SK-N-SH treated with all-trans-retinoic acid at 6 μM for 48 hours (cell line): ENCODE measurements at regions not wholly inside any gene's neighbourhood (a gene's known extent, or its start where the extent isn't known, plus 50 kb on each side); places are given as distances from the start of the nearest gene placed in this dataset.
"Not testable (repeated sequence)": the region's sequence is repeated elsewhere in the genome, so short reads cannot be mapped to it uniquely, and the experiment has no call there.

Source experiments
- BACH2 ChIP-seq: fragments of 250-450 bp; sonication (Bioruptor Pico); IDR thresholded peaks from 2 replicates; pipeline ENCODE4 v1.9.0; 2021; ENCODE audit warnings: mild to moderate bottlenecking, borderline replicate concordance
- ISL1 ChIP-seq: fragments of 250-450 bp; sonication (Bioruptor Pico); IDR thresholded peaks from 2 replicates; pipeline ENCODE4 v2.1.2; 2022; ENCODE audit warnings: mild to moderate bottlenecking, moderate library complexity
- ZC3H10 ChIP-seq: fragments of 250-450 bp; sonication (Bioruptor Pico); IDR thresholded peaks from 2 replicates; pipeline ENCODE4 v1.5.1; 2021; ENCODE audit warnings: mild to moderate bottlenecking, moderate library complexity
- ZFP3 ChIP-seq: fragments of 250-450 bp; sonication (Bioruptor Pico); IDR thresholded peaks from 2 replicates; pipeline ENCODE4 v1.5.0; 2020; ENCODE audit warnings: mild to moderate bottlenecking, moderate library complexity
- ZFP30 ChIP-seq: fragments of 450-650 bp; formaldehyde crosslinking; IDR thresholded peaks from 2 replicates; pipeline ENCODE4 v1.5.0; 2022; ENCODE audit warnings: mild to moderate bottlenecking, moderate library complexity
- ZNF565 ChIP-seq: fragments of 450-650 bp; formaldehyde crosslinking; conservative IDR thresholded peaks from 2 replicates; pipeline ENCODE4 v1.5.0; 2020; ENCODE audit warnings: low read depth, mild to moderate bottlenecking, moderate library complexity
- ZNF70 ChIP-seq: fragments of 450-650 bp; formaldehyde crosslinking; IDR thresholded peaks from 2 replicates; pipeline ENCODE4 v1.5.0; 2020; ENCODE audit warnings: mild to moderate bottlenecking, moderate library complexity
- ZNF8 ChIP-seq: fragments of 450-650 bp; formaldehyde crosslinking; IDR thresholded peaks from 2 replicates; pipeline ENCODE4 v1.5.0; 2020; ENCODE audit warnings: mild to moderate bottlenecking, moderate library complexity
- TF ChIP-seq, protein P1 (sequence below): fragments of 250-450 bp; sonication (Bioruptor Pico); IDR thresholded peaks from 2 replicates; pipeline ENCODE4 v1.8.0; 2021; ENCODE audit warnings: low read depth, mild to moderate bottlenecking, moderate library complexity, borderline replicate concordance
- TF ChIP-seq, protein P2 (sequence below): fragments of 250-450 bp; sonication (Bioruptor Pico); IDR thresholded peaks from 2 replicates; pipeline ENCODE4 v1.8.0; 2020; ENCODE audit warnings: mild to moderate bottlenecking, moderate library complexity, borderline replicate concordance
- TF ChIP-seq, protein P3 (sequence below): fragments of 250-450 bp; sonication (Bioruptor Pico); IDR thresholded peaks from 2 replicates; pipeline ENCODE4 v1.5.0; 2020; ENCODE audit warnings: mild to moderate bottlenecking, moderate library complexity

DNA sequence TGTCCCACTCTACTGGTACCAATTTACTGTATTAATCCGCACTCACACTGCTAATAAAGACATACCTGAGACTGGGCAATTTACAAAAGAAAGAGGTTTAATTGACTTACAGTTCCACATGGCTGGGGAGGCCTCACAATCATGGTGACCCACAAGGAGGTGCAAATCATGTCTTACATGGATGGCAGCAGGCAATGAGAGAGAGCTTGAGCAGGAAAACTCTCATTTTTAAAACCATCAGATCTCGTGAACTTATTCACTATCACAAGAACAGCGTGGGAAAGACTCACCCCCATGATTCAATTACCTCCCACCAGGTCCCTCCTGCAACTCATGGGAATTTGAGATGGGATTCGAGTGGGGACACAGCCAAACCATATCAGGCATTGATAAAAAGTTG lies 298.5 kb downstream of the DUSP6 start:
- not testable (repeated sequence) for TF ChIP-seq BACH2 (CRISPR knock-in tag); ZFP3; ZFP30; ZNF8; ISL1 (CRISPR knock-in tag); ZNF565 (CRISPR knock-in tag); ZNF70 (CRISPR knock-in tag); ZC3H10 (CRISPR knock-in tag)
- TF ChIP-seq, protein P1, sequence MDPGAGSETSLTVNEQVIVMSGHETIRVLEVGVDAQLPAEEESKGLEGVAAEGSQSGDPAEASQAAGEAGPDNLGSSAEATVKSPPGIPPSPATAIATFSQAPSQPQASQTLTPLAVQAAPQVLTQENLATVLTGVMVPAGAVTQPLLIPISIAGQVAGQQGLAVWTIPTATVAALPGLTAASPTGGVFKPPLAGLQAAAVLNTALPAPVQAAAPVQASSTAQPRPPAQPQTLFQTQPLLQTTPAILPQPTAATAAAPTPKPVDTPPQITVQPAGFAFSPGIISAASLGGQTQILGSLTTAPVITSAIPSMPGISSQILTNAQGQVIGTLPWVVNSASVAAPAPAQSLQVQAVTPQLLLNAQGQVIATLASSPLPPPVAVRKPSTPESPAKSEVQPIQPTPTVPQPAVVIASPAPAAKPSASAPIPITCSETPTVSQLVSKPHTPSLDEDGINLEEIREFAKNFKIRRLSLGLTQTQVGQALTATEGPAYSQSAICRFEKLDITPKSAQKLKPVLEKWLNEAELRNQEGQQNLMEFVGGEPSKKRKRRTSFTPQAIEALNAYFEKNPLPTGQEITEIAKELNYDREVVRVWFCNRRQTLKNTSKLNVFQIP: not testable (repeated sequence)
- TF ChIP-seq, protein P2, sequence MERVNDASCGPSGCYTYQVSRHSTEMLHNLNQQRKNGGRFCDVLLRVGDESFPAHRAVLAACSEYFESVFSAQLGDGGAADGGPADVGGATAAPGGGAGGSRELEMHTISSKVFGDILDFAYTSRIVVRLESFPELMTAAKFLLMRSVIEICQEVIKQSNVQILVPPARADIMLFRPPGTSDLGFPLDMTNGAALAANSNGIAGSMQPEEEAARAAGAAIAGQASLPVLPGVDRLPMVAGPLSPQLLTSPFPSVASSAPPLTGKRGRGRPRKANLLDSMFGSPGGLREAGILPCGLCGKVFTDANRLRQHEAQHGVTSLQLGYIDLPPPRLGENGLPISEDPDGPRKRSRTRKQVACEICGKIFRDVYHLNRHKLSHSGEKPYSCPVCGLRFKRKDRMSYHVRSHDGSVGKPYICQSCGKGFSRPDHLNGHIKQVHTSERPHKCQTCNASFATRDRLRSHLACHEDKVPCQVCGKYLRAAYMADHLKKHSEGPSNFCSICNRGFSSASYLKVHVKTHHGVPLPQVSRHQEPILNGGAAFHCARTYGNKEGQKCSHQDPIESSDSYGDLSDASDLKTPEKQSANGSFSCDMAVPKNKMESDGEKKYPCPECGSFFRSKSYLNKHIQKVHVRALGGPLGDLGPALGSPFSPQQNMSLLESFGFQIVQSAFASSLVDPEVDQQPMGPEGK (CRISPR knock-in tag): not testable (repeated sequence)
- TF ChIP-seq, protein P3, sequence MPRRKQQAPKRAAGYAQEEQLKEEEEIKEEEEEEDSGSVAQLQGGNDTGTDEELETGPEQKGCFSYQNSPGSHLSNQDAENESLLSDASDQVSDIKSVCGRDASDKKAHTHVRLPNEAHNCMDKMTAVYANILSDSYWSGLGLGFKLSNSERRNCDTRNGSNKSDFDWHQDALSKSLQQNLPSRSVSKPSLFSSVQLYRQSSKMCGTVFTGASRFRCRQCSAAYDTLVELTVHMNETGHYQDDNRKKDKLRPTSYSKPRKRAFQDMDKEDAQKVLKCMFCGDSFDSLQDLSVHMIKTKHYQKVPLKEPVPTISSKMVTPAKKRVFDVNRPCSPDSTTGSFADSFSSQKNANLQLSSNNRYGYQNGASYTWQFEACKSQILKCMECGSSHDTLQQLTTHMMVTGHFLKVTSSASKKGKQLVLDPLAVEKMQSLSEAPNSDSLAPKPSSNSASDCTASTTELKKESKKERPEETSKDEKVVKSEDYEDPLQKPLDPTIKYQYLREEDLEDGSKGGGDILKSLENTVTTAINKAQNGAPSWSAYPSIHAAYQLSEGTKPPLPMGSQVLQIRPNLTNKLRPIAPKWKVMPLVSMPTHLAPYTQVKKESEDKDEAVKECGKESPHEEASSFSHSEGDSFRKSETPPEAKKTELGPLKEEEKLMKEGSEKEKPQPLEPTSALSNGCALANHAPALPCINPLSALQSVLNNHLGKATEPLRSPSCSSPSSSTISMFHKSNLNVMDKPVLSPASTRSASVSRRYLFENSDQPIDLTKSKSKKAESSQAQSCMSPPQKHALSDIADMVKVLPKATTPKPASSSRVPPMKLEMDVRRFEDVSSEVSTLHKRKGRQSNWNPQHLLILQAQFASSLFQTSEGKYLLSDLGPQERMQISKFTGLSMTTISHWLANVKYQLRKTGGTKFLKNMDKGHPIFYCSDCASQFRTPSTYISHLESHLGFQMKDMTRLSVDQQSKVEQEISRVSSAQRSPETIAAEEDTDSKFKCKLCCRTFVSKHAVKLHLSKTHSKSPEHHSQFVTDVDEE: not testable (repeated sequence)
